DMS 273 treated with DMSO at 0.1 percent for 48 hours (cell line): ENCODE measurements at regions not wholly inside any gene's neighbourhood (a gene's known extent, or its start where the extent isn't known, plus 50 kb on each side); places are given as distances from the start of the nearest gene placed in this dataset.

Source experiments
- DNase-seq: peaks from one replicate; lab custom pipeline; 2025; lab: John Stamatoyannopoulos, UW

GRCh38 chr10:8543361-8544056, 489.0 kb downstream of the GATA3 start:
- DNase-seq = no peak

GRCh38 chr10:8544057-8544380, 489.5 kb downstream of the GATA3 start:
- no peak for DNase-seq

DNA sequence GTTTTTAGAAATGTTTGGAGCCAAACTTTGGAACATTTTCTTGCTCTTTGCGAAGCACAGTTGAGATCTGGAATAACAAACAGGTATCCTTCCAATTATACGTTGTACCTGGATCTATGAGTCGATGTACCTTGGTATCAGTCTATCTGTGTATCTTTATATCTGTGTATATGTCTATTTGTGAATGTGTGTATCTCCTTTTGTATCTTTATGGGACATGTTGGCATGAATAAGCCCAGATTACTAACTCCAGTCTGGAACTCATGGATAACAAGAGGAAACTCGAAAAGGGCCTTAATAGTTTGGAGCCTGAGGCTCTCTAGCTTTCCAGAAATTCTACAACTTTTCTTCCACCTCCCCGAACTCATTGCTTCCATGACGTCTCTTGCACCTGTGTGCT, 490.0 kb downstream of the GATA3 start:
- no peak for DNase-seq

DNA sequence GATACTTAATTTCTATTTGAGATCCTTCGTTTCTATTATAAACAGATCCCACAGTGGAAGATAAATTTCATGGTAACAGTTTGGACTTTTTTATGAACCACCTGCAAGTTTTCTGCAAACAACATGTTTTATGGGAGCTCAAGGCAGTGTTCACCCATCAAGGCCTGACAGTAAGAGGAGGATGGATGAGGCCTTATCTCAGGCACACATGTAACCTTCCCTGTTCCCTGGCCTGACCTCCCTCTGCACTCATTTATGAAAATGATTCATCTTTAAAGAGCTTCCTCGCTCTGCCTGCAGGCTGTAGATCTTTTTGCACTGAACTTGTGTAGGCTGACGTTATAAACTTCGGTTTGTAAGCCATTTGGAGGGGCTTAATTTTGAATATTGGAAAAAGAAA, 500.1 kb downstream of the GATA3 start:
- DNase-seq = no peak

DNA sequence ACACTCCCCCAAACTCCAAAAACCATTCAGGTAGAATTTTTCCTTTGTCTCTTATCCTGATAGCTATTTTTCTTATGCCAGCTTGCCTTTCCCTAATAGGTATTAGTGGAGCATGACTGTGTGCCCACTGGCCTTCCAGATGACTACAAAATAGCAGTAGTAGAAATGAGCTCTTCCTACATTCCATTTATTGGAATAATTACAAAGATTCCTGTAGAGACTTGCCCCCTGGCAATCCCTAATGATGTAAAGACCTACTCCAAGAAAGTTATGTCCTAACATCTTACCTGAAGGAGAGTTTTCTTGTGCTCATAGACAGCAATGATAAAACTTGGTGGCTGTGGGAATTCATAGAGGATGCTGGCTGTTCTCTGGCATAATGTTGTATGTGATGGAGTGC, 501.8 kb downstream of the GATA3 start:
- no peak for DNase-seq

- no peak for DNase-seq
Measured at GRCh38 chr10:8563478-8563877, 509.0 kb downstream of the GATA3 start.

DNA sequence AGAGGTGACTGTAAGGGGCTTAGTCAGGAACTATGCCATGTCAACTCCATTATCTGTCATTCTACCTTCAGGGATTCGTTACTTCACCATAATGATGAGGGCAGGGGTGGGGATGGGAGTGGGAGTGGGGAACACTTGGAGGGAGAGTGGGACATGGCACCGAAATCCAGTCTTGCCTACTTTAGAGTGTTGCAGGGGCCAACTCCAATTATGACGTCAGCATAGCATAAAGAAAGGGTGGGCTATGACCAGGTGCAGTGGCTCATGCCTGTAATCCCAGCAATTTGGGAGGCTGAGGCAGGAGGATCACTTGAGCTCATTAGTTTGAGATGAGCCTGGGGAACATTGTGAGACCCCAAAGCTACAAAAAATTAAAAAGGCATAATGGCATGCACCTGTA, 512.2 kb downstream of the GATA3 start:
- DNase-seq = no peak

GRCh38 chr10:8568401-8568800, 513.9 kb downstream of the GATA3 start:
- no peak for DNase-seq

DNA sequence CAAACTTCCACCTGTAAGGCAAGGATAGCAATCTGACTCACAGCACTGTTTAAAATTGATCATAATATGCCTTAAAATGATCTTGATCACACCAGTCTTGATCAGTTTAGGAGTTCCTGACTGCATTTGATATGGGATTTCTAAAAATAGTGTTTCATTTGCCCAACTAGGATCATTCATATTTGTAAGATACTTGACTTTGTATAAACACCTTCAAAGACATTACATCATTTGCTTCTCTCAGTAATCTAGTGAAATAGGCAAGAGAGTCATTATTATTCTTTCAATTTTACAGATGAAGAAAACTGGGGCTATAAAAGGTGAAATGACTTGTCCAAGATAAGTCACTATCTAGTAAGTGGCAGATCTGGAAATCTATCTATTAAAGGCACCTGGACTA, 521.1 kb downstream of the GATA3 start:
- no peak for DNase-seq

- no peak for DNase-seq
Measured at GRCh38 chr10:8576281-8576680, 521.8 kb downstream of the GATA3 start.

- DNase-seq = no peak
Measured at GRCh38 chr10:8576911-8577310, 522.4 kb downstream of the GATA3 start.

DNA sequence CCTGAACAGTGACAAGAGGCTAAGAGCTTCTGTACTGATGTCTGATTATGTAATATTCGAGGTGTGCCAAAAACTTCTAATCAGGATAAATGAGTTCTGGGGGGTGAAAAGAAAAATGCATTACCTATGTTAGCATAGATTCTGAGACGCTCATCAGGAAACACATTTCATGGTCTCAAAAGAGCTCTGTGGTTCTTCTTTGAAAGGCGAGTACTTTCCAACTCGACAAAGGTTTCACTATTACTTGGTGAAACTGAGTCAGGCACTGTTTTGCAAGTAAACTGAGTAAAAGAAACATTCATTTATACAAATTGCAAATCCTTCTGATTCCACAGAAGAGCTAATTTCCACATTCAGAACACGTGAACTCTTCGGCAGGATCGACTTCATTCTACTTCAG, 523.2 kb downstream of the GATA3 start:
- DNase-seq = no peak

- DNase-seq = no peak
Measured at GRCh38 chr10:8581521-8582225, 527.2 kb downstream of the GATA3 start.

DNA sequence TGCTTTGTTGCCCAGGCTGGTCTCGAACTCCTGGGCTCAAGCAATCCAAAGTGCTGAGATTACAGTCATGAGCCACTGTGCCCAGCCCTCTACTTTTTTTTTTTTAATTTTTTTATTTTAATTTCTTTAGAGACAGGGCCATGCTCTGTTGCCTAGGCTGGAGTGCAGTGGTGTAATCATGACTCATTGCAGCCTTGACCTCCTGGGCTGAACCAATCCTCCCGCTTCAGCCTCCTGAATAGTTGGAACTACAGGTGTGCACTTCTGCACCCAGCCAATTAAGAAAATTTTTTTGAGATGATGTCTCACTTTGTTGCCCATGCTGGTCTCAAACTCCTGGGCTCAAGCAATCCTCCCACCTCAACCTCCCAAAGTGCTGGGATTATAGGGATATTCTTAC, 528.6 kb downstream of the GATA3 start:
- DNase-seq = no peak

DNA sequence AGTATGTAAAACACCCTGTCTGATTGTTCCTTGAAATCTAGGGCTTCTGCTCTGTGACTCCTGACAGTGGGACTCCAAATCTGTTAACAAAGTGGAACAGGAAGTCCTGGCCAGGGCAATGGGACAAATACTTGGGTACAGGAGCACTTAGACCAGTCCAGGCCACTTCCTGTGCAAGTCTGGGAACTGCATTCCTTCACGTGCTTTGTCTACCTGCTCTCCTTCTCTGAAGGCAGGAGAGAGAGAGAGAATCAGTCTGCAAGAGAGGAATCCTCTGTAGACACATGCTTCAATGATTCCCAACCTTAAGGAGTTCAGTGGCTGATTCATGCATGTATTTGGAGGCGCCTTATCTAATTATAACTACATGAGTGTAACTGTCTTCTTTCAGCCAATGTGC, 530.2 kb downstream of the GATA3 start:
- no peak for DNase-seq

GRCh38 chr10:8586504-8586903, 532.0 kb downstream of the GATA3 start:
- DNase-seq = no peak

DNA sequence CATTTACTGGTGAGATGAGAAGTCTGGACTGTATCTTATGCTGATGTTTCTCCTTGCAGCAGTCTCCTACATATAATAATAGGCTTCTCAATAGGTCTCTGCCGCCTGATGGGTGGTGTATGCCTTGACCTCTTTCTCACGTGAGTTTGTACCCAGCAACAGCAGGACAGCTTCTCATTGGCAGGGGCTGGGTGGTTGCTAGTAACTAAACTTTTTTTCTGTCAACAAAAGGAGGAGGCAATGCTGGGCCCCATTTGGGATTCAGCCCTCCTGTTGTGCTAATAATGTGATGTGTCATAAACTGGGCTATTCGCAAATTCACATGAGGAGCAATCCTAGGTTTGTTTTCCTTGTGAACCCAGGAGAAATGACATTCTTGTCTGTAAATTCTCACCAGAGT, 533.6 kb downstream of the GATA3 start:
- no peak for DNase-seq

GRCh38 chr10:8590518-8590917, 536.0 kb downstream of the GATA3 start:
- no peak for DNase-seq

- DNase-seq = no peak
Measured at GRCh38 chr10:8591640-8592039, 537.2 kb downstream of the GATA3 start.

DNA sequence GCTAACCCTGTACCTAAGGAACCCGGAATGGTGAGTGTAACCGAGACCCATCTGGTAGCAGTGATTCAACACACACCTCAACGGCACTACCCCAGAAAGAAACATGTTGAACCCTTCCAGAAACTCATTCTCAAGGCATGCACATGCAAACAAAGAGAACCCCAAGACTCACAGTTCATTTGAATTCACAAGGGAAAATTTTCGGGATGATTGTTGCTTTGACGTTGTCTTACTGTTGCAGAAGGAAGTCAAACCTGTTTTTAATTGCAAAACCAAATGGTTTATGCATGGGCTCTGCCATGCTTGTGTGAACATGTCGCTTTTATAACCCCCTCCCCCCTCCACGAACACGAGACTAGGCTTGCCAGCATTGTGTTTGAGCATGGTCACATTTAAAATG, 539.7 kb downstream of the GATA3 start:
- DNase-seq = no peak

DNA sequence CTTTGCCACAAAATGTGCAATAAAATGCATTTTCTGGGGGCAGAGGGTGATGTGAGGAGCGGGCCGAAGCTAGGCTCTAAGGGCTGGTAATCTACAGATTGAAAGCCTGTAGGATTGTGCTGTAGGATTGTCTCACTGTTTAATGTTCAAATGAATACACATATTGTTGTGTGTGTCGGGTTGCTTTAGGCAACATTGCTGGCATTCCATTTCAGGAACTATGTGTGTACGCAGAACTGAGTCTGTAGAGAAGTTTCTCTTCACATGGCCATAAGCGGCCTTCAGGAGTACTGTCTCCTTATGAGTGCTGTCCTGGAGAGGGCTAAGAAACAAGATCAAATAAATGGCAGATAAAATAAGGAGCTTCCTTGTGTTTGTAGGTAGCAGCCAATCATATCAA, 540.2 kb downstream of the GATA3 start:
- no peak for DNase-seq

- DNase-seq = no peak
Measured at GRCh38 chr10:8595140-8595539, 540.7 kb downstream of the GATA3 start.

DNA sequence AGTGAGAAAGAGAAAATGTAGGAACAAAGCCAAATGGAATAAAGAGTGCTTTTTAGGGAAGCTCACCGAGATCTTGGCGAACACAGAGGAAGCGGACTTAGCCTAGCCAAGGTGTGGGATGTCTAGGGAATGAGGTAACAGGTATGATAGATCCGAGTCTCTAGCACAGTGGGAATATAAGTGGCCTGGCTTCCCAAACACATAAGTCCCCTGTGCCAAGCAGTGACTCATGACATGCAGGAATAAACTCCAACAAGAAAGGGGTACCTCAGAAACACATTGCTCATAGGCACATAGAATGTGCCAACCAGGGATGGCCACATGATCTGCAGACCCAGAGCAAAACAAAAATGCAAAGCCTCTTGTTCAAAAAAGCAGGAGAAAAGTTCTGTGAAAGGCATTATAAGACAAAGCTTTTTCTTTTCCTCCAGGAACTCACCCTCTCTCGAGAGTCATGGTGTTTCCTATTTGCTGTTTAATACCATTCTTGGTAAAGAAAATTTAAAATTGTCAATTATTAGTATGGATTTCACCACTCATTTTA, 542.5 kb downstream of the GATA3 start:
- no peak for DNase-seq

- no peak for DNase-seq
Measured at GRCh38 chr10:8600192-8600591, 545.7 kb downstream of the GATA3 start.
